Left renal cortex interstitium (tissue), 4 donors: ENCODE measurements at regions not wholly inside any gene's neighbourhood (a gene's known extent, or its start where the extent isn't known, plus 50 kb on each side); places are given as distances from the start of the nearest gene placed in this dataset.
"Not testable (repeated sequence)": the region's sequence is repeated elsewhere in the genome, so short reads cannot be mapped to it uniquely, and the experiment has no call there.

Experiments
- DNase-seq, 4 donors: peaks; one replicate each; pipeline ENCODE4 v3.0.0-alpha.2; 2013; ENCODE audit warnings: low read depth in 4 of 4, low spot score in 2 of 4, missing footprints in 1 of 4

- DNase-seq = peak in 1 of 4 donors; percentile 52
Observed at GRCh38 chr6:26172608-26172968, 85.4 kb downstream of the HFE start.

DNA sequence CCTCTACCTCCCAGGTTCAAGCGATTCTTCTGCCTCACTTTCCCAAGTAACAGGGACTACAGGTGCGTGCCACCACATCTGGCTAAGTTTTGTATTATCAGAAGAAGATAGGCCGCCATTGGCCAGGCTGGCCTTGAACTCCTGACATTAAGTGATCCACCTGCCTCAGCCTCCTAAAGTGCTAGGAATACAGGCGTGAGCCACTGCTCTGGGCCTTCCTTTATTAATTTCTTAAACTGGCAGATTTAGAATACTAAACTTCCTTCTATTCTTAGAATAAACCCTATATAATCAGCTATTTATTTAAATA, 86.6 kb downstream of the HFE start:
- DNase-seq = no peak

- DNase-seq = no peak
Observed at GRCh38 chr6:26175033-26175427, 87.8 kb downstream of the HFE start.

DNA sequence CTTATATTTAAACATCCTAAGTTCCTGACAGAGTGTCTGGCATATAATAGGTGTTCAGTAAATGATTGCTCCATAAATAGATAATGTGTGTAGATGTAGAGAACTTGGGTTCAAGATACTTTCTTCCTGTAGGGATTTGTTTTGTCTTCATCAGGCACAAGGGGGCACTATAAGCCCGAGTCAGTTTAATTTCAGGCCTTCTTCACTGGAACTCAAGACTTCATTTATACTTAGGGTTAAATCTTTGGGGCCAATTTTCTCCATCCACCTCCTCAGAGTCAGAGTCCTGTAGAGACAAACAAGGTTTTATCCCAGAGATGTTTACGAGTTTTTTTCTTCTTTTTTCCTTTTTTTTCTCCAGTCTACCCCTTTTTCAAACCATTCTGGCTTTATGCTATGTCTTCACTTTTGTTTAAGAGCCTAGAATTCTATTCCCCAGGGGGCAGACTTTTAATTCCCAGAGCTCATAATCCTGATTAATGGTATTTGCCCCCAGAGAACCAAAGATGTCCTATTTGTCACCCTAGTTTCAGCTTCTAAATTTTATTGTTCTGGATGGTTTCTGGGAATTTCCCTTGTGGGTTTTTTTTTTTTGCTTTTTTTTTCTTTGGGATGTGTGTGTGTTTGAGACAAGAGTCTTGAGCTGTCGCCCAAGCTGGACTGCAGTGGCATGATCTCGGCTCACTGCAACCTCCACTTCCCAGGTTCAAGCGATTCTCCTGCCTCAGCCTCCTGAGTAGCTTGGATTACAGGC, 88.4 kb downstream of the HFE start:
- peak in 1 of 4 donors; percentile 49 for DNase-seq

- DNase-seq = no peak
Observed at GRCh38 chr6:26179675-26180074, 92.4 kb downstream of the HFE start.

GRCh38 chr6:26180346-26180745, 93.1 kb downstream of the HFE start:
- no peak for DNase-seq

DNA sequence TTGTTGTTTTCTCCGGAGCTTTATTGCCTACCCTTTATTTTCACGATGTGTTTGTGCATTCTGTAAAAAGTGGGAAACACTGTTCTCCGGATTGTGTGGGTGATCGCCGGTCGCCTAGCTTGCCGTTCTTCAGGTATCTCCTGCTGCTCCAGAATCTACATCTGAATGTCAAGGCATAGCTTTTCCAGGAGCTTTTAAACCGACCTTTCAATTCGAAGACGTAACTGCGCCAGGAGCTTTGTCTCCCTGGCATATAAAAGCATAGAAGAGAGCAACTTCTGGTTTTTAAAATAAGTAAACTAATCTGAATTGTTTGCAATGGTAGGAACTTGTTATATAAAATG, 96.0 kb downstream of the HFE start:
- no peak for DNase-seq

DNA sequence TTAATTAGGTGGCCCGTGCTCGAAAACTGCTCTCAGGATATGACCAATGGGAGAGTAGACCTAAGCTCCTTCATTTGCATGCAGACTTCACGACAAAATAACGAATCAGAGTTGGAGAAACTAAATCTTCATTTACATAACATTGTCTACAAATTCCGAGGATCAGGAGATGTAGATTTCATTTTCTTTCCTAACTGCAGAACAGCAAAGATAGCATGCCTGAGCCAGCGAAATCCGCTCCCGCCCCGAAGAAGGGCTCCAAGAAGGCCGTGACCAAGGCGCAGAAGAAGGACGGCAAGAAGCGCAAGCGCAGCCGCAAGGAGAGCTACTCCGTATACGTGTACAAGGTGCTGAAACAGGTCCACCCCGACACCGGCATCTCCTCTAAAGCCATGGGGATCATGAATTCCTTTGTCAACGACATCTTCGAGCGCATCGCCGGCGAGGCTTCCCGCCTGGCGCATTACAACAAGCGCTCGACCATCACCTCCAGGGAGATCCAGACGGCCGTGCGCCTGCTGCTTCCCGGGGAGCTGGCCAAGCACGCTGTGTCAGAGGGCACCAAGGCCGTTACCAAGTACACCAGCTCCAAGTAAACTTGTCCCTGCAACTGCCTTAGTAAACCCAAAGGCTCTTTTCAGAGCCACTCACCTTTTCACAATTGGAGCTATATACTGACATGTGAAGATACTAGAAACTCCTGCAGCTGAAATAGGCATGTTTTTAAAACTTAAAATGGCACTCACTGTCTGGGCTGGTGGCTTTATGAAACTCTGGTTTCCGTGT, 96.5 kb downstream of the HFE start:
- DNase-seq = peak in 1 of 4 donors; percentile 94

- no peak for DNase-seq
Observed at GRCh38 chr6:26184367-26184891, 97.2 kb downstream of the HFE start.

DNA sequence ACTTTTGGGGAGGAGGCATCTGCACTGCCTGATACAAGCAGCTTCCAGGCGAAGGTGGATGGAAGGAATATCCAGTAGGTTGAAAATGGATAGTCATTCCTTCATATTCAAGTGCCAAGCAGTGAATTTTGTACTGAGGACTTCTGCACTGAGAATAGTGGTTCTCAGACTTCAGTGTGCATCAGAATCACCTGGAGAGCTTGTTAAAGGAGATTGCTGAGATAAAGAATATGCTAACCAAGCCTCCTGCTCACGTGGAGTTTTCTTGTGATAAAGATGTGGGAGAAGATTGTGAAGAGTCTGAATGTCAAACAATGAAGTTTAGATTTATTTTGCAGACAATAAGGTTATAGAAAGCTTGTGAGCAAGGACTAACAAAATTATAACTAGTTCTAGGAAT, 97.8 kb downstream of the HFE start:
- no peak for DNase-seq

DNA sequence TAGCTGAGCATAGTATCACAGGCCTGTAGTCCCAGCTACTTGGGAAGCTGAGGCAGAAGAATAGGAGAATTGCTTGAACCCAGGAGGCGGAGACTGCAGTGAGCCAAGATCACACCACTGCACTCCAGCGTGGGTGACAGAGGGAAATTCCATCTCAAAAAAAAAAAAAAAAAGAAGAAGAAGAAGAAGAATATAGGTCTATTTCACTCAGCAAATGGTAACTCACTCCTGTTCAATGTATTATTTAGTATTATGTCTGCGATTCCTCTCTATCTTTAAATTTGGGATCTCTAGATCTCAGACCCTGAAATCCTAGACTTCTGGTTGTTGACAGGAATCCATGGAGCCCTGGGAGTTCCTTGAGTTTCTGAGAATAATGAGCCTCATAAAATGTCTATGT, 98.6 kb downstream of the HFE start:
- DNase-seq = no peak

DNA sequence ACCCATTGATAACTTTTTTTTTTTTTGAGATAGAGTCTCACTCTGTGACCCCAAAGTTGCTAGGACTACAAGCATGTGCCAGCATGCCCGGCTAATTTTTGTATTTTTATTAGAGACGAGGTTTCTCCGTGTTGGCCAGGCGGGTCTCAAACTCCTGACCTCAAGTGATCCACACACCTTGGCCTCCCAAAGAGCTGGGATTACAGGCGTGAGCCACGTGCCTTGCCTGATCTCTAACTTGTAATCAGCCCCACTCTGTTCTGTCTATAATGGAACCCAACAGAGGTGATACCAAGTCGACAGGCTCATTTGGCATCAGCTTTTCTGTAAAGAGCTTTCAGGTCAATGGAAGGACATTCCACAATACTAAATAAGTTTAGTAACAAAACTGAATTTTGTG, 99.4 kb downstream of the HFE start:
- no peak for DNase-seq

- no peak for DNase-seq
Observed at GRCh38 chr6:26187292-26187691, 100.1 kb downstream of the HFE start.

DNA sequence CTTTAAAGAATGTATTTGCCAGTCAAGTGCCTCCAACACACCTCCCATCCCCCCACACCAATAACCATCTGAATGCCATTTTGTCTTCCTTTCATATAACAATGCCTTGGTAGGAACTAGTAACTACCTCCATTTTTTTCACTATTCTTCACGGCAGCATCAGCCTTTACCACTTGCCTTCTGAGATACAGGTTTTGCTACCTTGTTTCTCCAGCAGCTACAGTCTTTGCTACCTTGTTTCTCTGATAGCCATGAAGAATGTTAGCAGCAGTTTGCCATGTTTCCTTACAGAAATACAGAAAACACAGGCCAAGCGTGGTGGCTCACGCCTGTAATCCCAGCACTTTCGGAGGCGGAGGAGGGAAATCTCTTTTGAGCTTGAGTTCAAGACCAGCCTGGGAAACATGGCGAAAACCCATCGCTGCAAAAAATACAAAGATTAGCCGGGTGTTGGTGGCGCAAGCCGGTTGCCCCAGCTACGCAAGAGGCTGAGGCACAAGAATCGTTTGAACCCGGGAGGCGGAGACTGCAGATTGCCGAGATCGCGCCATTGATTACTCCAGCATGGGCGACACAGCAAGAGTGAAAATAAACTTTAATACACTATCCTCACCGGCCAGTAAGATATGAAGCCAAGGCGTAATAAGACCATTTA, 100.9 kb downstream of the HFE start:
- no peak for DNase-seq

- not testable (repeated sequence) for DNase-seq
Observed at GRCh38 chr6:26191512-26191911, 104.3 kb downstream of the HFE start.

DNA sequence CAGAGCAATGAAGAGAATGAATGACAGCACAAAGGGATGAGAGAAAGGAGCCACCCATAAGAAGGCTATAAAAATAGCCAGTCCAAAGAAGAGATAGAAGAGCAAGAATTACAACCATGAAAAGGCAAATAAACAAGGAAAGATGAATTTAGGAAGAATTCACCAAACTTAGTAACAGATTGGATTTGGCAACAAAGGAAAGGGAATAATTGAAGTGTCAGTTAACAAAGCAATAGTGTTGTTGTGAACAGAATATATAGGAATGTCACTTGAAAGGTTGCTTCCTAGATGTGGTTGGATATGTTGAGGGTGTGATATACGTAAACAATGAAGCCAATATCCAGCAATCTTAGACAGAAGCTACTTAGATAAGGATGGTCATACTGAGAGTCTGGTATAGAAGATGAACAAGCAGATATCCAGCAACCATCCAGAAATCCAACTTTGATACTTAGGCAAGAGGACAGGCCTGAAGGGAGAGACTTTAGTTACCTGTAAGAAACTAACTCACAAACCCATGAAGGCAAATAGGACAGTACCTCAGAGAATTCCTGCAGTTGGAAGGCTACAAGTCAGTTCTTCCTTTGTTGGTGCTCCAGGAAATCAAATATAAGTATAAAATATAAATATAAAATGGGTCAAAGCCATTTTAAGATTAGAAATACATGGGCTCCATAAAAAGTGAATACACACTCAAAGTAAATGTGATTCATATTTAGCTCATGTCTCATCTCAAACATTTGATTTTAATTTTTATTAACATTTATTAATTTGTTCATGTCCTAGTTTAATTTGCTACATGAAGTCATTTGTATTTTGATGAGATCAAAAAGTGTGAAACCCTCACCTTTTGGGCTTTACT, 106.5 kb downstream of the HFE start:
- no peak for DNase-seq

GRCh38 chr6:26194329-26194701, 107.1 kb downstream of the HFE start:
- no peak for DNase-seq

GRCh38 chr6:26194816-26195375, 107.7 kb downstream of the HFE start:
- no peak for DNase-seq

GRCh38 chr6:26195376-26195923, 108.2 kb downstream of the HFE start:
- peak in 1 of 4 donors; percentile 92 for DNase-seq
